Mucosa of rectum (tissue), 2 donors: ENCODE measurements at regions not wholly inside any gene's neighbourhood (a gene's known extent, or its start where the extent isn't known, plus 50 kb on each side); places are given as distances from the start of the nearest gene placed in this dataset.

Experiments used
- H3K27ac ChIP-seq, 2 donors: one replicate each; pipeline ENCODE4 v1.7.0; 2013; ENCODE audit warnings: inconsistent platforms in 2 of 2, low read depth in 2 of 2, low read length in 2 of 2
- H3K27me3 ChIP-seq, 2 donors: one replicate each; pipeline ENCODE4 v1.7.0; 2013; ENCODE audit warnings: low read length in 2 of 2; ENCODE audit not compliant: control insufficient read depth in 2 of 2, insufficient read depth in 2 of 2
- H3K36me3 ChIP-seq, 2 donors: one replicate each; pipeline ENCODE4 v1.7.0; 2013; ENCODE audit warnings: low read length in 2 of 2; ENCODE audit not compliant: control insufficient read depth in 2 of 2, insufficient read depth in 2 of 2
- H3K4me1 ChIP-seq, 2 donors: one replicate each; pipeline ENCODE4 v1.7.0; 2013; ENCODE audit warnings: low read length in 2 of 2, mild to moderate bottlenecking in 1 of 2; ENCODE audit not compliant: control insufficient read depth in 2 of 2, insufficient read depth in 2 of 2
- H3K4me3 ChIP-seq, 2 donors: one replicate each; pipeline ENCODE4 v1.7.0; 2013; ENCODE audit warnings: low read length in 2 of 2
- H3K9ac ChIP-seq, 2 donors: one replicate each; pipeline ENCODE4 v1.7.0; 2013; ENCODE audit warnings: low read length in 2 of 2, low read depth in 1 of 2, mild to moderate bottlenecking in 1 of 2
- H3K9me3 ChIP-seq, 2 donors: one replicate each; pipeline ENCODE4 v1.7.0; 2013; ENCODE audit warnings: low read length in 2 of 2; ENCODE audit not compliant: control insufficient read depth in 2 of 2
- donor health status: healthy.
- donor health status: Normal muscosa, but diverticular disease.

GRCh38 chr6:40770794-40771193 is 183.6 kb upstream of the LRFN2 start:
- Histone ChIP-seq H3K27ac (no peak overlapping the region), H3K9ac (no peak overlapping the region), H3K9me3 (peaks cover 0 to 2% of the 10 kb centered on the region in 2 donors), H3K4me3 (no peak overlapping the region), H3K36me3 (no peaks in the 10 kb centered on the region), H3K4me1 (no peaks in the 10 kb centered on the region), H3K27me3 (peaks cover 0 to 2% of the 10 kb centered on the region in 2 donors)

GRCh38 chr6:40764726-40765125 is 177.6 kb upstream of the LRFN2 start:
- no peak overlapping the region for H3K27ac ChIP-seq
- H3K36me3 ChIP-seq: no peaks in the 10 kb centered on the region
- H3K4me3 ChIP-seq: no peak overlapping the region
- peaks cover 0 to 2% of the 10 kb centered on the region in 2 donors for H3K27me3 ChIP-seq
- peaks cover 0 to 8% of the 10 kb centered on the region in 2 donors for H3K4me1 ChIP-seq
- H3K9me3 ChIP-seq: no peaks in the 10 kb centered on the region
- no peak overlapping the region for H3K9ac ChIP-seq

GRCh38 chr6:40762981-40763380 is 175.8 kb upstream of the LRFN2 start:
- Histone ChIP-seq H3K9me3 (no peaks in the 10 kb centered on the region), H3K4me1 (peaks cover 0 to 8% of the 10 kb centered on the region in 2 donors), H3K9ac (no peak overlapping the region), H3K36me3 (no peaks in the 10 kb centered on the region), H3K27me3 (no peaks in the 10 kb centered on the region), H3K4me3 (no peak overlapping the region), H3K27ac (no peak overlapping the region)

GRCh38 chr6:40760887-40761286 is 173.7 kb upstream of the LRFN2 start:
- Histone ChIP-seq H3K4me3 (no peak overlapping the region), H3K36me3 (no peaks in the 10 kb centered on the region), H3K4me1 (peaks cover 0 to 8% of the 10 kb centered on the region in 2 donors), H3K9me3 (no peaks in the 10 kb centered on the region), H3K27ac (no peak overlapping the region), H3K9ac (no peak overlapping the region), H3K27me3 (peaks cover 0 to 1% of the 10 kb centered on the region in 2 donors)

GRCh38 chr6:40759838-40760237 is 172.7 kb upstream of the LRFN2 start:
- peaks cover 0 to 8% of the 10 kb centered on the region in 2 donors for H3K4me1 ChIP-seq
- peaks cover 5% of the 10 kb centered on the region in 2 donors for H3K27me3 ChIP-seq
- no peak overlapping the region for H3K27ac ChIP-seq
- no peaks in the 10 kb centered on the region for H3K9me3 ChIP-seq
- no peaks in the 10 kb centered on the region for H3K36me3 ChIP-seq
- no peak overlapping the region for H3K9ac ChIP-seq
- no peak overlapping the region for H3K4me3 ChIP-seq

GRCh38 chr6:40759264-40759663 is 172.1 kb upstream of the LRFN2 start:
- Histone ChIP-seq H3K9me3 (no peaks in the 10 kb centered on the region), H3K27ac (no peak overlapping the region), H3K27me3 (peaks cover 5 to 7% of the 10 kb centered on the region in 2 donors), H3K9ac (no peak overlapping the region), H3K4me3 (no peak overlapping the region), H3K4me1 (peaks cover 0 to 8% of the 10 kb centered on the region in 2 donors), H3K36me3 (no peaks in the 10 kb centered on the region)

GRCh38 chr6:40755749-40756452 is 168.7 kb upstream of the LRFN2 start:
- Histone ChIP-seq H3K27me3 (peaks cover 6 to 9% of the 10 kb centered on the region in 2 donors), H3K27ac (no peak overlapping the region), H3K4me1 (no peaks in the 10 kb centered on the region), H3K4me3 (no peak overlapping the region), H3K36me3 (no peaks in the 10 kb centered on the region), H3K9ac (no peak overlapping the region), H3K9me3 (no peaks in the 10 kb centered on the region)

GRCh38 chr6:40755046-40755681 is 168.0 kb upstream of the LRFN2 start:
- Histone ChIP-seq H3K4me3 (no peak overlapping the region), H3K9ac (no peak overlapping the region), H3K36me3 (no peaks in the 10 kb centered on the region), H3K27me3 (peaks cover 8 to 9% of the 10 kb centered on the region in 2 donors), H3K9me3 (no peaks in the 10 kb centered on the region), H3K27ac (no peak overlapping the region), H3K4me1 (no peaks in the 10 kb centered on the region)

GRCh38 chr6:40754461-40755045 is 167.4 kb upstream of the LRFN2 start:
- Histone ChIP-seq H3K27me3 (peaks cover 8 to 9% of the 10 kb centered on the region in 2 donors), H3K36me3 (no peaks in the 10 kb centered on the region), H3K9ac (no peak overlapping the region), H3K4me3 (no peak overlapping the region), H3K9me3 (no peaks in the 10 kb centered on the region), H3K27ac (no peak overlapping the region), H3K4me1 (no peaks in the 10 kb centered on the region)

GRCh38 chr6:40753675-40754448 is 166.7 kb upstream of the LRFN2 start:
- H3K9ac ChIP-seq: no peak overlapping the region
- no peaks in the 10 kb centered on the region for H3K4me1 ChIP-seq
- no peak overlapping the region for H3K27ac ChIP-seq
- H3K36me3 ChIP-seq: no peaks in the 10 kb centered on the region
- no peak overlapping the region for H3K4me3 ChIP-seq
- no peaks in the 10 kb centered on the region for H3K9me3 ChIP-seq
- H3K27me3 ChIP-seq: peaks cover 8 to 9% of the 10 kb centered on the region in 2 donors
